Esophagus muscularis mucosa (tissue), 4 donors: ENCODE measurements at regions not wholly inside any gene's neighbourhood (a gene's known extent, or its start where the extent isn't known, plus 50 kb on each side); places are given as distances from the start of the nearest gene placed in this dataset.

ENCODE experiments used
- DNase-seq: peaks from one replicate; pipeline ENCODE4 v3.0.0-alpha.2; 2017; ENCODE audit errors: extremely low spot score
- H3K27ac ChIP-seq, 4 donors: fragments of 200-600 bp; sonication (generic); replicated peaks in 1 of 4; 1 replicate in 3 of 4; 2 replicates in 1 of 4; pipeline ENCODE4 v1.5.1; 2016 to 2019; ENCODE audit warnings: mild to moderate bottlenecking in 1 of 4
- H3K27me3 ChIP-seq, 4 donors: fragments of 200-600 bp; sonication (generic); one replicate each; pipeline versions ENCODE4 v1.5.1 to v1.6.0; 2016 to 2019
- H3K36me3 ChIP-seq, 4 donors: fragments of 200-600 bp; sonication (generic); one replicate each; pipeline ENCODE4 v1.5.1; 2016 to 2019
- H3K4me1 ChIP-seq, 4 donors: fragments of 200-600 bp; sonication (generic); one replicate each; pipeline ENCODE4 v1.5.1; 2016 to 2019
- H3K4me3 ChIP-seq, 4 donors: fragments of 200-600 bp; sonication (generic); 1 replicate in 2 of 4; 2 replicates in 2 of 4; pipeline ENCODE4 v1.5.1; 2016 to 2019; ENCODE audit warnings: mild to moderate bottlenecking in 4 of 4, moderate library complexity in 1 of 4
- H3K9me3 ChIP-seq, 4 donors: fragments of 200-600 bp; sonication (generic); 1 replicate in 3 of 4; 2 replicates in 1 of 4; pipeline ENCODE4 v1.5.1; 2016 to 2019
- CTCF ChIP-seq, 3 experiments: fragments of 200-600 bp in 2 of 3; fragments of 450-650 bp in 1 of 3; sonication (generic) in 2 of 3; IDR thresholded peaks; one replicate each; pipeline ENCODE4 v1.5.1; 2017 to 2019; ENCODE audit warnings: antibody characterized with exemption in 3 of 3, mild to moderate bottlenecking in 2 of 3, moderate library complexity in 1 of 3
- EP300 ChIP-seq: sonication (generic); formaldehyde crosslinking; IDR thresholded peaks from one replicate; pipeline ENCODE4 v1.6.1; 2017; ENCODE audit warnings: antibody characterized with exemption
- POLR2A ChIP-seq: fragments of 450-650 bp; IDR thresholded peaks from one replicate; pipeline ENCODE4 v1.6.1; 2017; ENCODE audit warnings: antibody characterized with exemption, moderate library complexity, mild to moderate bottlenecking, low read depth
- POLR2AphosphoS5 ChIP-seq, 2 donors: sonication (generic); formaldehyde crosslinking; IDR thresholded peaks; one replicate each; pipeline ENCODE4 v1.6.1; 2017; ENCODE audit warnings: antibody characterized with exemption in 2 of 2
- WGBS: methylation state at CpG from one replicate; pipeline ENCODE4 v1.1.5; 2018; 5-methylcytosine and 5-hydroxymethylcytosine counted together
- intact Hi-C: fragments of 100-400 bp; cut with DNase I; formaldehyde crosslinking; loops from one replicate; pipeline ENCODE4 v1.15.1; 2023

GRCh38 chr17:72386619-72387237 is 265.9 kb downstream of the SOX9 start:
- H3K4me3 ChIP-seq: no peak overlapping the region
- 54% methylated on average over 5 of the region's 5 CpGs for WGBS
- no peaks in the 10 kb centered on the region for H3K36me3 ChIP-seq
- no peak for TF ChIP-seq POLR2A
- no peak for TF ChIP-seq EP300
- no peak for TF ChIP-seq CTCF (IDR thresholded peaks at IDR 0.05)
- TF ChIP-seq POLR2AphosphoS5 (IDR thresholded peaks at IDR 0.05): no peak
- no peak for DNase-seq
- H3K27ac ChIP-seq: no peak overlapping the region
- no peaks in the 10 kb centered on the region for H3K9me3 ChIP-seq
- intact Hi-C loops: no loop called here
- peaks cover 0 to 8% (median 0%) of the 10 kb centered on the region in 4 donors for H3K27me3 ChIP-seq
- peaks cover 0 to 7% (median 2%) of the 10 kb centered on the region in 4 donors for H3K4me1 ChIP-seq

GRCh38 chr17:72387487-72387886 is 266.7 kb downstream of the SOX9 start:
- intact Hi-C loops: no loop called here
- 64% methylated on average over 7 of the region's 7 CpGs for WGBS
- H3K27me3 ChIP-seq: peaks cover 0 to 4% (median 0%) of the 10 kb centered on the region in 4 donors
- DNase-seq: no peak
- no peaks in the 10 kb centered on the region for H3K36me3 ChIP-seq
- H3K27ac ChIP-seq: no peak overlapping the region
- TF ChIP-seq EP300: no peak
- TF ChIP-seq POLR2A: no peak
- no peak for TF ChIP-seq POLR2AphosphoS5 (IDR thresholded peaks at IDR 0.05)
- TF ChIP-seq CTCF (IDR thresholded peaks at IDR 0.05): no peak
- H3K4me1 ChIP-seq: peaks cover 0 to 7% (median 2%) of the 10 kb centered on the region in 4 donors
- no peak overlapping the region for H3K4me3 ChIP-seq
- H3K9me3 ChIP-seq: no peaks in the 10 kb centered on the region

- Histone ChIP-seq H3K36me3 (no peaks in the 10 kb centered on the region), H3K9me3 (no peaks in the 10 kb centered on the region), H3K27ac (no peak overlapping the region), H3K27me3 (peaks cover 0 to 2% (median 0%) of the 10 kb centered on the region in 4 donors), H3K4me3 (no peak overlapping the region), H3K4me1 (peaks cover 0 to 5% (median 2%) of the 10 kb centered on the region in 4 donors)
- intact Hi-C loops: no loop called here
- DNase-seq: no peak
- TF ChIP-seq EP300 (no peak), CTCF (IDR thresholded peaks at IDR 0.05) (no peak), POLR2A (no peak), POLR2AphosphoS5 (IDR thresholded peaks at IDR 0.05) (no peak)
- 68% methylated on average over 3 of the region's 3 CpGs for WGBS
These were observed 267.1 kb downstream of the SOX9 start for GRCh38 chr17:72387969-72388368.

GRCh38 chr17:72388765-72389473 is 268.1 kb downstream of the SOX9 start:
- no peaks in the 10 kb centered on the region for H3K27me3 ChIP-seq
- no peak overlapping the region for H3K27ac ChIP-seq
- H3K9me3 ChIP-seq: no peaks in the 10 kb centered on the region
- no peak for TF ChIP-seq POLR2A
- TF ChIP-seq POLR2AphosphoS5 (IDR thresholded peaks at IDR 0.05): no peak
- no peak for TF ChIP-seq EP300
- TF ChIP-seq CTCF (IDR thresholded peaks at IDR 0.05): no peak
- no peaks in the 10 kb centered on the region for H3K36me3 ChIP-seq
- no peak overlapping the region for H3K4me3 ChIP-seq
- intact Hi-C loops: no loop called here
- 88% methylated on average over 9 of the region's 10 CpGs for WGBS
- no peaks in the 10 kb centered on the region for H3K4me1 ChIP-seq
- DNase-seq: no peak
